ENCODE measurements at regions not wholly inside any gene's neighbourhood (a gene's known extent, or its start where the extent isn't known, plus 50 kb on each side); places are given as distances from the start of the nearest gene placed in this dataset.
"Not testable (repeated sequence)": the region's sequence is repeated elsewhere in the genome, so short reads cannot be mapped to it uniquely, and the experiment has no call there.

DNA sequence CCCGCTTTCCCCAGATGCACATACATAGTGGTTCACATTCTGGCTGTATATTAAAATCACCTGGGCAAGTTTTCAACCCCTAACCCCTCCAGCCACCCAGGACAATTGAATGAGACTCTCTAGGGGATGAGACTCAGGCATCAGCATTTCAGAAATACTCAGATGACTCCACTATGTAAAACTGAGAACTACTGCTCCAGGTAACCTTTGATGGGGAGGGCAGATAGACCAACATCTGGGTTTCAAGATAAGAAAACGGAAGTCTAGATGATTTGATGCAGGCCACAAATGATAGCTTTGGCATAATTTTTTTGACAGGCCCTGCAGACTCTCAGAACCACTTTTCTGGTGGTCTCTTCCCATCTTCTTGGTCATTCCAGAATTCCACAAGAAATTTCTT lies 341.1 kb downstream of the EMP1 start:
- no peaks in the 10 kb centered on the region for H3K36me3 Mint-ChIP-seq
- H3K9me3 Mint-ChIP-seq (ENCODE audit: low read depth), result no peaks in the 10 kb centered on the region
- H3K27ac Mint-ChIP-seq, result no peak overlapping the region
- H3K4me1 Mint-ChIP-seq (ENCODE audit: low read depth), result no peaks in the 10 kb centered on the region
- H3K4me3 Mint-ChIP-seq, result no peak overlapping the region
- H3K27me3 Mint-ChIP-seq, result peaks cover 16% of the 10 kb centered on the region

DNA sequence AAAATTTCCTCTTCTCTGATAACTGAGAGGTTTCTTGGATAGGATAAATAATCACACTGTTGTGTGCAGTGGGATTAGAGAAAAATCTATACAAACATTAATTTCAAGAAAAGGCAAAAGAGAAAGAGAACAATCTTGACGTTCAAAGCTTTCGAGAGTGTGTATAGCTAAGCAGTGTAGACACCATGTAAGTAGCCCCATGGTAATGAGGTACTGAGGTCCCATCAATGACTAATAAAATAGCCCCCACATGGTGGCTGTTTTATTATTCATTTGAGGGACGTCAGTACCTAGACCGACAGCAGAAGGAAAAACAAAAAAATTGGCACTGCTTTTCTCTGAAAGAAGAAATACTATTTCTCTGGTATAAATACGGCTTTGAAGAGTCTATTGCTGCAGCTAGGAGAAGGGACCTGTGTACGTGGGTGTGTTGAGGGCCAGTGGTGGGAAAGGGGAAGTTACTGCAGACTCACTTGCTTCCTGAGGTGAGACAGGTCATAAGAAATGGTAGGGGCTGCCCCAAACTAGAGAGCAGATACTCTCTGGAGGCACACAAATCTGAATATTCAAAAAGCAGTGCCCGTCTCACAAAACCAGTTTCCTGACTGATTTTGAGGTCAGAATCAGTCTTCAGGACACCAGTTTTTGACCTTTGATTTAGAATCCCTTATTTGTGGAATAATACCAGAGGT lies 339.8 kb downstream of the EMP1 start:
- Mint-ChIP-seq H3K9me3 (ENCODE audit: low read depth) (no peaks in the 10 kb centered on the region), H3K4me1 (ENCODE audit: low read depth) (no peaks in the 10 kb centered on the region), H3K4me3 (no peak overlapping the region), H3K27me3 (peaks cover 11% of the 10 kb centered on the region), H3K27ac (no peak overlapping the region), H3K36me3 (no peaks in the 10 kb centered on the region)

GRCh38 chr12:13534645-13535398 lies 338.3 kb downstream of the EMP1 start:
- no peak overlapping the region for H3K4me3 Mint-ChIP-seq
- H3K4me1 Mint-ChIP-seq (ENCODE audit: low read depth), result no peaks in the 10 kb centered on the region
- no peak overlapping the region for H3K27ac Mint-ChIP-seq
- H3K27me3 Mint-ChIP-seq, result peaks cover 9% of the 10 kb centered on the region
- no peaks in the 10 kb centered on the region for H3K36me3 Mint-ChIP-seq
- no peaks in the 10 kb centered on the region for H3K9me3 Mint-ChIP-seq (ENCODE audit: low read depth)

DNA sequence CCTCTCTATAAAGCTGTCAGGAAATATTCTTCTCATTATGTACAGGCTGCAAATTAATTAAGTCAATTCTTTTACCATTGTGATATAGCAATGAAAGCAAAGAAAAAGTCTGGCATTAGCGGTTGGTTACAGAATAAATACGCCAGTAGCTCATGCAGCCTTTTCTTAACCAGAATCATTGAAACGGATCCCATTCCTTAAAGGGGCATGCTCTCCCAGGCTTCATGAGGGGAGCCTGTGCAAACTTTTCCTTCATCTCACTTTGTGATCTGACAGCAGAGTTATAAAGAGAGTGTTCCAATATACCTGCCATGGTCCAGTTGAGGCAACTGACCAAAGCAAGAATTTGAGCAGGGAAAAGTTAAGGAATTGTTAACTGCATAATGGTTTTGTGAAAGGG lies 337.7 kb downstream of the EMP1 start:
- Mint-ChIP-seq H3K9me3 (ENCODE audit: low read depth) (peaks cover 2% of the 10 kb centered on the region), H3K36me3 (no peaks in the 10 kb centered on the region), H3K27ac (no peak overlapping the region), H3K4me1 (ENCODE audit: low read depth) (no peaks in the 10 kb centered on the region), H3K4me3 (no peak overlapping the region), H3K27me3 (peaks cover 8% of the 10 kb centered on the region)

DNA sequence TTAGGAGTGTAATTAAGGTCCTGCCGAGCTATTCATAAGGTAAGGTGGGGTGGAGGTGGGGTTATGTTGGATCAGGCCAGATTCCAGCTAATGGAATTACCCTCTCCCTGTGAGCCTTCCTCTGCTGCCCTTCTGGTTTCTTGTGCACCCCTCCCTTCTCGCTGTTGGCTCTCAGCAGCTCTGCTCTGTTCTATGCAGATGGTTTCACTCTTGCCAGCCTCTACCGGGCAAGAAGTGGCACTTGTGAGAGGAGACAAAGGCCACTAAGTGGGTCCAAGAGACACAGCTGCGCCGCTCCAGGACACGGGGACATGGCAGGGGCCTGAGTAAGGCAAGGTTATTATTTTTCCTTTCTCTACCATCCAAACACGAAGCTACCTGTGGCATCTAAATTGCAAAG lies 334.4 kb downstream of the EMP1 start:
- no peak overlapping the region for H3K27ac Mint-ChIP-seq
- H3K4me3 Mint-ChIP-seq, result no peak overlapping the region
- H3K9me3 Mint-ChIP-seq (ENCODE audit: low read depth), result peaks cover 3% of the 10 kb centered on the region
- peaks cover 3% of the 10 kb centered on the region for H3K27me3 Mint-ChIP-seq
- no peaks in the 10 kb centered on the region for H3K36me3 Mint-ChIP-seq
- H3K4me1 Mint-ChIP-seq (ENCODE audit: low read depth), result no peaks in the 10 kb centered on the region

GRCh38 chr12:13526185-13526921 lies 329.8 kb downstream of the EMP1 start:
- not testable (repeated sequence) for H3K27ac Mint-ChIP-seq; H3K9me3 Mint-ChIP-seq (ENCODE audit: low read depth); H3K4me3 Mint-ChIP-seq; H3K4me1 Mint-ChIP-seq (ENCODE audit: low read depth); H3K27me3 Mint-ChIP-seq; H3K36me3 Mint-ChIP-seq

DNA sequence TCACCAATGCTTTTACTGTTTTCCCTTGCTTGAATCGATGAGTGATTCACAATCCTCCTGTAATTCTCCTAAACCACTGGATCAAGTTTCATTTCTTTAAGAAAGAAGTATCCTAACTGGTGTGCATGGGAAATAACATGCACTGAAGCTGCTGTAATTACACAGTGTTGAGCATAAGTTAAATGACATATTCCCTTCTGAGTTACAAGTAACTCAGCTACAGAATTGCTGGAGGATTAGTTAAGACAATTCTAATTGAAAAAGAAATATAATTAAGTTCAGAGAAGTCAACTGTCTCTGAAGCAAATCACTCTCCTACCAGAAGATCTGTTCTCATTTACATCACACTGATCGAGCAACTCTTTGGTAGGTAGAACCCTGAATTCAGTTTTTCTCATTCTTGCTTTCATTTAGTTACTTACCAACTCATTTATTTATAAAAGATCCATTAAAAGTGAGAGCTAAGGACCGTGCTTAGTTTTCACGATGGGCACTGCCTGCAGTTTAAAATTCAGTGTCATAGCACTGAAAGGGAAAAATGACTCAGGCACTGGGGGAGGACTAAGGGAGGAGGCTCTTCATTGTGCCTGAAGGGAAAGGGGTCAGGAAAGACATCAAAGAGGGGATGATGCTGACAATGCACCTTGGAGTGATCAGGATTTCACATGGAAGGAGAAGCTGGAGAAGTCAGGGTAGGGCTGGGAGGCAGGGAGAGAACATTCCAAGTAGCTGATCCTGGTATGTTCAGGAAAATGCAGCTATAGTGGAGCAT lies 327.2 kb downstream of the EMP1 start:
- peaks cover 14% of the 10 kb centered on the region for H3K27me3 Mint-ChIP-seq
- no peaks in the 10 kb centered on the region for H3K9me3 Mint-ChIP-seq (ENCODE audit: low read depth)
- no peaks in the 10 kb centered on the region for H3K36me3 Mint-ChIP-seq
- H3K4me1 Mint-ChIP-seq (ENCODE audit: low read depth), result no peaks in the 10 kb centered on the region
- no peak overlapping the region for H3K27ac Mint-ChIP-seq
- H3K4me3 Mint-ChIP-seq, result no peak overlapping the region

- not testable (repeated sequence) for H3K27ac Mint-ChIP-seq; H3K4me1 Mint-ChIP-seq (ENCODE audit: low read depth); H3K4me3 Mint-ChIP-seq; H3K36me3 Mint-ChIP-seq
- Mint-ChIP-seq H3K9me3 (ENCODE audit: low read depth) (peaks cover 16% of the 10 kb centered on the region), H3K27me3 (peaks cover 14% of the 10 kb centered on the region)
Observed at GRCh38 chr12:13518034-13518433, 321.5 kb downstream of the EMP1 start.

- no peak overlapping the region for H3K27ac Mint-ChIP-seq
- no peaks in the 10 kb centered on the region for H3K4me1 Mint-ChIP-seq (ENCODE audit: low read depth)
- H3K36me3 Mint-ChIP-seq, result no peaks in the 10 kb centered on the region
- no peaks in the 10 kb centered on the region for H3K27me3 Mint-ChIP-seq
- H3K4me3 Mint-ChIP-seq, result no peak overlapping the region
- H3K9me3 Mint-ChIP-seq (ENCODE audit: low read depth), result peaks cover 12% of the 10 kb centered on the region
Observed at GRCh38 chr12:13509740-13510139, 313.2 kb downstream of the EMP1 start.

- Mint-ChIP-seq H3K36me3 (no peaks in the 10 kb centered on the region), H3K27me3 (no peaks in the 10 kb centered on the region), H3K27ac (no peak overlapping the region), H3K4me1 (ENCODE audit: low read depth) (no peaks in the 10 kb centered on the region), H3K4me3 (no peak overlapping the region), H3K9me3 (ENCODE audit: low read depth) (no peaks in the 10 kb centered on the region)
Observed at GRCh38 chr12:13505636-13506035, 309.1 kb downstream of the EMP1 start.

DNA sequence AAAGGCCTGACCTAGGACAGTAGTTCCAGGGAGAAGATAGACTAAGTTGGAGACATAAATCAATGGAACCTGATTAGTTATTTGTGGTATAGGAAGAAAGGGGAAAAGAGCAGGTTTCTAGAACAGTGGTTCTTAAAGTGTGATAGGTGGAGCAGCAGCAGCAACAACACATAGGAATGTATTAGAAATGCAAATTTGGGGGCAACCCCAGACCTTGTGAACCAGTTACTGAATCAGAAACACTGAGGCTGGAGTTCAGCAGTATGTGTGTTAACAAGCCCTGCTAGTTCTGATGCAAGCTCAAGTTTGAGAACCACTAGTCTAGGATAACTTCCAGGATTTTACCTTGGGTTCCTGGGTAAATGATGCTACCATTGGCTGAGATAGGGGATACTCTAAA lies 308.7 kb downstream of the EMP1 start:
- Mint-ChIP-seq H3K27me3 (no peaks in the 10 kb centered on the region), H3K36me3 (no peaks in the 10 kb centered on the region), H3K27ac (no peak overlapping the region), H3K4me1 (ENCODE audit: low read depth) (no peaks in the 10 kb centered on the region), H3K4me3 (no peak overlapping the region), H3K9me3 (ENCODE audit: low read depth) (no peaks in the 10 kb centered on the region)

- Mint-ChIP-seq H3K27me3 (no peaks in the 10 kb centered on the region), H3K4me3 (no peak overlapping the region), H3K27ac (no peak overlapping the region), H3K4me1 (ENCODE audit: low read depth) (no peaks in the 10 kb centered on the region), H3K9me3 (ENCODE audit: low read depth) (no peaks in the 10 kb centered on the region), H3K36me3 (no peaks in the 10 kb centered on the region)
Observed at GRCh38 chr12:13504736-13505135, 308.2 kb downstream of the EMP1 start.

DNA sequence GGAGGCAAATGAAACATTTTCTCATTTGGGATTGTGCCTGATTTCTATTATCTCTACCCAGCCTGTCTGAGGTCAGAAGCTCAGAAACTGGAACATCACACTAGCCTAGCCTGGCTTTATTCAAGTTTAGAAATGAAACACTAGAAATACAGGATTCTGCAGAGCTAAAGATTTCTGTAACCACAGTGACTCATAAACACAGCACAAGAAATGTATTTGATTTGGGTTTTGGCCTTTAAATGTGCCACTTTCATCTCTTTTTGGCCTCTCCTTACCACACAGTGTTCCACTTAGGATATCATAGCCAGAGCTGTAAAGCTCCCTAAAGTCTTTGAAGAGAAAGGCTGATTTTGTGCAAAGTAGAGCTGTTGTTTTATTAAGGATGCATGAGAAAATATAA lies 307.5 kb downstream of the EMP1 start:
- Mint-ChIP-seq H3K4me1 (ENCODE audit: low read depth) (no peaks in the 10 kb centered on the region), H3K27ac (no peak overlapping the region), H3K9me3 (ENCODE audit: low read depth) (no peaks in the 10 kb centered on the region), H3K4me3 (no peak overlapping the region), H3K36me3 (no peaks in the 10 kb centered on the region), H3K27me3 (no peaks in the 10 kb centered on the region)

DNA sequence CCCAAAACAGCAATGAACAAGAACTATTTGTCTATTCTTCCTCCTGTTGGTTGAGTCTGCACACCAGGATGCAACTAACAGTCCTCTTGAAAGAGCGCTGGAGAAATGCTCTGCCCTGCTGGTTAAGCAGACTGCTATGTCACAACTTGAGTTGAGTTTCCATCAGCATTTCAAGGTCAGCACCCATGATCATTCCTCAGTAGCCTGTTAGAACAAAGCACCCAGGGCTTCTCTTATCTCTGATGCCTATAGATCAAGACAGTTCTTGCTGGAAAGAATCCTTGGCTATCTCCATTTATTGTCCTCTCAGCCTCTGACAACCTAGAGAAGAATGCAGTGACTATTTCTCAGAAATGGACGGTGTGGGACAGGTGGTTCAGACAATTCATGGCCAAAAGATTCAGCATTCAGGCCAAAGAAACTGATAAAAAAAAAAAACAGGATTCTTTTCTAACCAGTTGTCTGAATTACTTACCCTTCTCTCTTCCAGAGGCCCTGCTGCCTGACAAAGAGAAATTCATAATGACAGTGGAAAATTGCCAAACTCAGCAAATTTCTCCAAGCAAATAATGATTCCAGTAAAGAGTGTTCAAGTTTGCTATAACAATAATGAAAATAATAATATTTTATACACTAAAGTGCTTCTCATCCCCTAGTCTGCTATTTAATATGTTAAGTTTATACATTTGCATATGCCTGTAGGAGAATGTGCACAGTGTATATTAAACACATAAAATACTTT lies 306.7 kb downstream of the EMP1 start:
- H3K27me3 Mint-ChIP-seq, result no peaks in the 10 kb centered on the region
- no peaks in the 10 kb centered on the region for H3K9me3 Mint-ChIP-seq (ENCODE audit: low read depth)
- H3K27ac Mint-ChIP-seq, result no peak overlapping the region
- no peak overlapping the region for H3K4me3 Mint-ChIP-seq
- no peaks in the 10 kb centered on the region for H3K4me1 Mint-ChIP-seq (ENCODE audit: low read depth)
- no peaks in the 10 kb centered on the region for H3K36me3 Mint-ChIP-seq
